Heart left ventricle (tissue), 13 donors: ENCODE measurements at regions not wholly inside any gene's neighbourhood (a gene's known extent, or its start where the extent isn't known, plus 50 kb on each side); places are given as distances from the start of the nearest gene placed in this dataset.

Experiments
- CTCF ChIP-seq, 12 donors: fragments of 200-600 bp; sonication (generic) in 4 of 12; IDR thresholded peaks; one replicate each; pipeline versions ENCODE4 v1.5.0 to v1.8.0; 2018 to 2022; ENCODE audit warnings: antibody characterized with exemption in 12 of 12, mild to moderate bottlenecking in 5 of 12
- POLR2A ChIP-seq, 2 donors: fragments of 450-650 bp; IDR thresholded peaks; one replicate each; pipeline ENCODE4 v1.6.1; 2017; ENCODE audit warnings: antibody characterized with exemption in 2 of 2, mild to moderate bottlenecking in 2 of 2, moderate library complexity in 2 of 2
- donor health status: ischemic (EF 13 %, LVEDD 7.1; RV severe dilation, severe dysfunction).
- donor health status: DM: no; HTN: yes; CAD: no.
- donor health status: DM: no; HTN: no; CAD: no.
- donor health status: ischemic (EF 25% LVEDD 6.9; RV normal size, moderate dysfunction).
- donor health status: ischemic (EF 25% LVEDD 5.7; RV mildly dilated, moderate dysfunction).
- donor health status: ischemic (EF 35%, LVEDD 5.7; RV mildly dilated, moderate dysfunction).
- donor health status: nonischemic (EF 11% LVEDD 7.7; RV severe dilation, severe dysfunction).
- donor health status: DM: yes; HTN: yes; CAD: no.
- donor health status: PGD.
- donor health status: ischemic (EF 29% LVEDD 5.4; RV normal size, mild dysfunction).
- donor health status: nonischemic (EF 23%, LVEDD 6.1; RV moderate dilation, normal function).

GRCh38 chr4:36914106-36914505, 330.4 kb upstream of the NWD2 start:
- TF ChIP-seq POLR2A (IDR thresholded peaks at IDR 0.05), result no peak
- no peak for TF ChIP-seq CTCF (IDR thresholded peaks at IDR 0.05)
